Neural cell (in vitro differentiated cells): ENCODE measurements at regions not wholly inside any gene's neighbourhood (a gene's known extent, or its start where the extent isn't known, plus 50 kb on each side); places are given as distances from the start of the nearest gene placed in this dataset.

Experiments
- EP300 ChIP-seq: fragments of 450-650 bp; conservative IDR thresholded peaks from 2 replicates; pipeline ENCODE4 v1.6.1; 2014; ENCODE audit warnings: antibody characterized with exemption, mild to moderate bottlenecking, moderate library complexity; ENCODE audit not compliant: poor library complexity, severe bottlenecking
- EZH2 ChIP-seq: fragments of 200-600, 300-800 bp; shearing (Covaris generic), sonication (generic); IDR thresholded peaks from 2 replicates; pipeline ENCODE4 v1.6.1; 2014; ENCODE audit warnings: antibody characterized with exemption, low read length, borderline replicate concordance, mild to moderate bottlenecking; ENCODE audit not compliant: insufficient read depth, poor library complexity, severe bottlenecking
- MXI1 ChIP-seq: fragments of 450-650 bp; conservative IDR thresholded peaks from 2 replicates; pipeline ENCODE4 v1.6.1; 2014; ENCODE audit warnings: antibody characterized with exemption, mild to moderate bottlenecking; ENCODE audit not compliant: poor library complexity, severe bottlenecking
- POLR2AphosphoS5 ChIP-seq: IDR thresholded peaks from 2 replicates; pipeline ENCODE4 v1.6.1; 2012
- TF ChIP-seq, protein P1 (sequence below): fragments of 450-650 bp; IDR thresholded peaks from 2 replicates; pipeline ENCODE4 v1.5.1; 2014; ENCODE audit warnings: antibody characterized with exemption, mild to moderate bottlenecking, moderate library complexity; ENCODE audit not compliant: poor library complexity, severe bottlenecking
- TF ChIP-seq, protein P2 (sequence below): IDR thresholded peaks from 2 replicates; pipeline ENCODE4 v1.6.1; 2012; ENCODE audit warnings: borderline replicate concordance

DNA sequence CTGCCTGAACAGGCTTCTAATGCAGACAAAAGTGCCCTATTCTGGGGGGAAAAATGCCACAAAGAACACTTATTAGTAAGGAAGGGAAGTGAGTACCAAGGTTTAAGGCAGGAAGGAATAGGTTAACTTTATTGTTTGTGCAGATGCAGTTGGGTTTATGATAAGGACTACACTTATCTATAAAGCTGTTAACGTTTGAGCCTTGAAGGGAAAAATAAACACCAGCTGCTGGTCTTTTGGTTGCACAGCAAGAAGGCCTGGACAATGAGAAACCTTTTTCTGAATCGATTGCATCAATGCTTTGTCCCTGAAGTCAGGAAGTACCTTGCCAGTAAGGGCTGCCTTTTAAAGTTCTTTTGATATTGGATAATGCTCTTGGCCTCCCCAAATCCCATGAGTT, 407.8 kb downstream of the ATP23 start:
- TF ChIP-seq, protein P1, sequence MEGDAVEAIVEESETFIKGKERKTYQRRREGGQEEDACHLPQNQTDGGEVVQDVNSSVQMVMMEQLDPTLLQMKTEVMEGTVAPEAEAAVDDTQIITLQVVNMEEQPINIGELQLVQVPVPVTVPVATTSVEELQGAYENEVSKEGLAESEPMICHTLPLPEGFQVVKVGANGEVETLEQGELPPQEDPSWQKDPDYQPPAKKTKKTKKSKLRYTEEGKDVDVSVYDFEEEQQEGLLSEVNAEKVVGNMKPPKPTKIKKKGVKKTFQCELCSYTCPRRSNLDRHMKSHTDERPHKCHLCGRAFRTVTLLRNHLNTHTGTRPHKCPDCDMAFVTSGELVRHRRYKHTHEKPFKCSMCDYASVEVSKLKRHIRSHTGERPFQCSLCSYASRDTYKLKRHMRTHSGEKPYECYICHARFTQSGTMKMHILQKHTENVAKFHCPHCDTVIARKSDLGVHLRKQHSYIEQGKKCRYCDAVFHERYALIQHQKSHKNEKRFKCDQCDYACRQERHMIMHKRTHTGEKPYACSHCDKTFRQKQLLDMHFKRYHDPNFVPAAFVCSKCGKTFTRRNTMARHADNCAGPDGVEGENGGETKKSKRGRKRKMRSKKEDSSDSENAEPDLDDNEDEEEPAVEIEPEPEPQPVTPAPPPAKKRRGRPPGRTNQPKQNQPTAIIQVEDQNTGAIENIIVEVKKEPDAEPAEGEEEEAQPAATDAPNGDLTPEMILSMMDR, result no peak
- TF ChIP-seq POLR2AphosphoS5, result no peak
- TF ChIP-seq EZH2, result no peak
- no peak for TF ChIP-seq EP300
- TF ChIP-seq, protein P2, sequence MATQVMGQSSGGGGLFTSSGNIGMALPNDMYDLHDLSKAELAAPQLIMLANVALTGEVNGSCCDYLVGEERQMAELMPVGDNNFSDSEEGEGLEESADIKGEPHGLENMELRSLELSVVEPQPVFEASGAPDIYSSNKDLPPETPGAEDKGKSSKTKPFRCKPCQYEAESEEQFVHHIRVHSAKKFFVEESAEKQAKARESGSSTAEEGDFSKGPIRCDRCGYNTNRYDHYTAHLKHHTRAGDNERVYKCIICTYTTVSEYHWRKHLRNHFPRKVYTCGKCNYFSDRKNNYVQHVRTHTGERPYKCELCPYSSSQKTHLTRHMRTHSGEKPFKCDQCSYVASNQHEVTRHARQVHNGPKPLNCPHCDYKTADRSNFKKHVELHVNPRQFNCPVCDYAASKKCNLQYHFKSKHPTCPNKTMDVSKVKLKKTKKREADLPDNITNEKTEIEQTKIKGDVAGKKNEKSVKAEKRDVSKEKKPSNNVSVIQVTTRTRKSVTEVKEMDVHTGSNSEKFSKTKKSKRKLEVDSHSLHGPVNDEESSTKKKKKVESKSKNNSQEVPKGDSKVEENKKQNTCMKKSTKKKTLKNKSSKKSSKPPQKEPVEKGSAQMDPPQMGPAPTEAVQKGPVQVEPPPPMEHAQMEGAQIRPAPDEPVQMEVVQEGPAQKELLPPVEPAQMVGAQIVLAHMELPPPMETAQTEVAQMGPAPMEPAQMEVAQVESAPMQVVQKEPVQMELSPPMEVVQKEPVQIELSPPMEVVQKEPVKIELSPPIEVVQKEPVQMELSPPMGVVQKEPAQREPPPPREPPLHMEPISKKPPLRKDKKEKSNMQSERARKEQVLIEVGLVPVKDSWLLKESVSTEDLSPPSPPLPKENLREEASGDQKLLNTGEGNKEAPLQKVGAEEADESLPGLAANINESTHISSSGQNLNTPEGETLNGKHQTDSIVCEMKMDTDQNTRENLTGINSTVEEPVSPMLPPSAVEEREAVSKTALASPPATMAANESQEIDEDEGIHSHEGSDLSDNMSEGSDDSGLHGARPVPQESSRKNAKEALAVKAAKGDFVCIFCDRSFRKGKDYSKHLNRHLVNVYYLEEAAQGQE, result no peak
- TF ChIP-seq MXI1, result no peak
